RWPE1 (cell line): ENCODE measurements at regions not wholly inside any gene's neighbourhood (a gene's known extent, or its start where the extent isn't known, plus 50 kb on each side); places are given as distances from the start of the nearest gene placed in this dataset.

Experiments
- CTCF ChIA-PET: fragments of 350-600 bp; sonication (Branson Sonifier 250); formaldehyde crosslinking; extraction: SDS; loops from one replicate; lab custom pipeline; 2021; lab: Yijun Ruan, JAX
- POLR2A ChIA-PET: fragments of 400-600 bp; formaldehyde crosslinking; extraction: SDS; loops from one replicate; lab custom pipeline; 2020; ENCODE audit warnings: antibody characterized with exemption; ENCODE audit not compliant: low non-redundant PET; lab: Yijun Ruan, JAX
- DNase-seq: peaks from one replicate; pipeline ENCODE4 v3.0.0; 2012; ENCODE audit warnings: low spot score
- H3K27ac ChIP-seq: fragments of 450-650 bp; 2 replicates; pipeline ENCODE4 v1.5.1; 2017
- TF ChIP-seq, protein P1 (sequence below): fragments of 450-650 bp; conservative IDR thresholded peaks from 2 replicates; pipeline ENCODE4 v1.5.1; 2017; ENCODE audit warnings: low read depth, mild to moderate bottlenecking

DNA sequence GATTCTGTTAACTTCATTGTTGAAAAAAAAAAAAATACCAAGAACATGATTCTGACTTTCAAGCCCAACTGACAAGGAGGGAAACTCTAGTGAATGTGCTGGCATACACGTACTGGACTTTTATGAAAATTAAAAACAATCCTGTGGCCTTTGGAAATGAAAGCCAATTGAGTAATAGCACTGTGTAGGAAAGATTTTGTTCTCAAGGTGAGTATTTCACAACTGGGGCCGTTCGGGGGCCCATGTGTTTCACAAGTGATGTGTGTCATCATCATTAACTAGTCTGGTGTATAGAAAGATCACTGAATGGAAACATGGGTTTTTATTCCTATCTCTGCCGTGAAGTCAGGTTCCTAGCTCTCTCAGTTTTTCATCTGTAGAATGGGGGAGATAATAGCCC lies 605.0 kb upstream of the CLINT1 start:
- TF ChIP-seq, protein P1, sequence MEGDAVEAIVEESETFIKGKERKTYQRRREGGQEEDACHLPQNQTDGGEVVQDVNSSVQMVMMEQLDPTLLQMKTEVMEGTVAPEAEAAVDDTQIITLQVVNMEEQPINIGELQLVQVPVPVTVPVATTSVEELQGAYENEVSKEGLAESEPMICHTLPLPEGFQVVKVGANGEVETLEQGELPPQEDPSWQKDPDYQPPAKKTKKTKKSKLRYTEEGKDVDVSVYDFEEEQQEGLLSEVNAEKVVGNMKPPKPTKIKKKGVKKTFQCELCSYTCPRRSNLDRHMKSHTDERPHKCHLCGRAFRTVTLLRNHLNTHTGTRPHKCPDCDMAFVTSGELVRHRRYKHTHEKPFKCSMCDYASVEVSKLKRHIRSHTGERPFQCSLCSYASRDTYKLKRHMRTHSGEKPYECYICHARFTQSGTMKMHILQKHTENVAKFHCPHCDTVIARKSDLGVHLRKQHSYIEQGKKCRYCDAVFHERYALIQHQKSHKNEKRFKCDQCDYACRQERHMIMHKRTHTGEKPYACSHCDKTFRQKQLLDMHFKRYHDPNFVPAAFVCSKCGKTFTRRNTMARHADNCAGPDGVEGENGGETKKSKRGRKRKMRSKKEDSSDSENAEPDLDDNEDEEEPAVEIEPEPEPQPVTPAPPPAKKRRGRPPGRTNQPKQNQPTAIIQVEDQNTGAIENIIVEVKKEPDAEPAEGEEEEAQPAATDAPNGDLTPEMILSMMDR, result no peak
- POLR2A ChIA-PET, result no interaction called here
- CTCF ChIA-PET, result interaction anchor here (0.8 to 0.9 kb wide), 2 partner anchors 10 to 31 kb away, joined by 4 read pairs; no protein-coding TSS in a partner anchor
- no peak overlapping the region for H3K27ac ChIP-seq
- DNase-seq, result peak; percentile 52

DNA sequence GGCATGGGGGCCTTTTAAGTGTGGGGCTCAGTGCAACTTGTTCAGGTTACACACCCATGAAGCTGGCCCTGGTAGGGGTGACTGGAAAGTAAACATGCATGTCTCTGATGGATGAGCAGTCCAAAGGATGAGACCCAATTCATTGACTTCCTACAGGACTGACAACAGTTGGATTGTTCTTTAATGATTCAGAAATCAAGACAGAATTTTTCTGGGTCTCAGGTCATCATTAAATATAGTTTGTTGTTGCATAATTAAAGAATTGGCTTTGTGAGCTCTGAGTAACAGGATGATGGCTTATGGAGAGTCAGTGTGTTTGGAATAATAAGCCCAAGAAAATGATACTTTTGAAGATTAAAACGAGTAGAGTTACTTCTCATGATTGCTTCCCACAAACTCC lies 604.2 kb upstream of the CLINT1 start:
- H3K27ac ChIP-seq, result no peak overlapping the region
- CTCF ChIA-PET, result interaction anchor here (1.4 kb wide), 1 partner anchor 388 kb away, joined by 3 read pairs; no protein-coding TSS in a partner anchor
- POLR2A ChIA-PET, result no interaction called here
- TF ChIP-seq, protein P1, result no peak
- no peak for DNase-seq

DNA sequence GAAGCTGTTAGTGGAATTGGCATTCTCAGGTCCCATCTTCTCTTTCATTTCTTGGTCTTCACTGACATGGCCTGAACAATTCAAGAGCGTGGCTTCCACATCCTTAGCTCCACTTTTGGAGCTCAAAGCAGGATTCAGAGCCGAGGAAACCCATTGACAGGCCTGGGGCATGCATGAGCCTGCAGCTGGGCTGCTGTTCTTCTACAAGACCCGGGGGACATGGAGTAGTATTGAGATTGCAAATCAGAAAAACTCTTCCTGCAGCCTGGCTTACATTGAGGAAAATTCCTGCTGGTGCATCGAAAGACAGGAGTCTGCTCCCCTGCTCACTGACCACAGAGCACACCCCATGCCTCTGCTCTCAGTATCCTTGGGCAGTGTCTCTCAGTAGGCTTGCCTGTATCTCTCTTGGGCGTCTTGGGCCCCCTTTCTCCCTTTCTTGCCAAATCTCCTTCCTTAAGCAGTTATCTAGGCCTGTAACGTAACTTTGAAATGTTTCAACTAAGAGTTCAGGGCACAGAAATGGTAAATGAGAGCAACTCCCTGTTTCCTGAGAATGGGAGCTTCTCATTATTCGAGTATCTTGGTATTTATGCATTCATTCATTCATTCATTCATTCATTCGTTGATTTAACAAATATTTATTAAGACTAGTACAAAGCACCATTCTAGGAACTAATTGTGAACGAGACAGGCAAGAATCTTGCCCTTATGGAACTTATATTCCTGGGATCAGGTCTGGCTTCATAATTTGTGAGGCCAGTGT lies 603.6 kb upstream of the CLINT1 start:
- CTCF ChIA-PET, result interaction anchor here (0.7 to 1.4 kb wide), 2 partner anchors 56 to 387 kb away, joined by 3 read pairs; no protein-coding TSS in a partner anchor
- POLR2A ChIA-PET, result no interaction called here
- TF ChIP-seq, protein P1, result no peak
- no peak for DNase-seq
- no peak overlapping the region for H3K27ac ChIP-seq

DNA sequence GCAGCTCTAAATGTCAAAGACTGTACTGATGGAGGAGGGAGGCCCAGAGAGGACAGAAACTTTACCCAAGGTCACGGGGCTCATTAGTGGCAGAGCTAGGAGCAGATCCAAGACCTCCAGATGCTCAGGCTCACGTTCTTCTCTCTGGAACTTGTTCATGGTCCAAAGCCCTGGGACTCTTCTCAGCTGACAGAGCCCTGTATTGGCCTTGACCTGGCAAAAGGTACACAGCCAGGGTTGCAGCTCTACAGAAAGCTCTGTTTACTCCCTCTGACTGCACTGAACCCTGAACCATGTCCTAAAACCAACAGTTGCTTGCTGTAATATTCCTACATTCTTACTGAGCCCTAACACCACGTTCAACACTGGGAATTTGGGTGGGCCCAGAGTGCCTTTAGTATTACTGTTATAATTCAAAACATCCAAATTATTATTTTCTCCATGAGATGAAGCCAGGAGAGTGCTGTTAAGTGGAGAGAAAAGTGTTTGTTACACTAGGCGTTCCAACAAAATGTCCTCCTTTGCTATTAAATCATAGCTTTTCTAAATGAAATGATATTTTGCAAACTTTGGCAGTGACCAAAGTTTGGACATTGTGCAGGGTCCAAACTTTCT lies 602.4 kb upstream of the CLINT1 start:
- TF ChIP-seq, protein P1, result no peak
- H3K27ac ChIP-seq, result no peak overlapping the region
- CTCF ChIA-PET, result no interaction called here
- POLR2A ChIA-PET, result no interaction called here
- no peak for DNase-seq

DNA sequence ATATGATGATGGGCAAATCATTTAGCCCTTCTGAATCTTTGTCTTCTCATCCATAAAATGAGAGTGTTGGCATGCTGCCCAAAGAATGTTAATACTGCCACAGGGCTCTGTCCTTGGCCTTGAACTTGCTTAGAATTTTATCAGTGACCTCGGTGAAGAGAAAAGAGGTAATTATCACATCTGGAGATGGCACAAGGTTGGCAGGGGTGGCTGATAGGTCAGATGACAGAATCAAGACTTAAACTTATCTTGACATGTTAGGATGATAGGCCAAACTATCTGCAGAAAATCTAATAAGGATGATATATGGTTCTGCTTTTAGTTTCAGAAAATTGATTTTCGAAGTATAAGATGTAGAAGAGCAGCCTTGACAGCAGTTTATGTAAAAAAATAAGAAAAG lies 599.1 kb upstream of the CLINT1 start:
- H3K27ac ChIP-seq, result no peak overlapping the region
- TF ChIP-seq, protein P1, result no peak
- DNase-seq, result no peak
- ChIA-PET POLR2A (no interaction called here), CTCF (no interaction called here)

DNA sequence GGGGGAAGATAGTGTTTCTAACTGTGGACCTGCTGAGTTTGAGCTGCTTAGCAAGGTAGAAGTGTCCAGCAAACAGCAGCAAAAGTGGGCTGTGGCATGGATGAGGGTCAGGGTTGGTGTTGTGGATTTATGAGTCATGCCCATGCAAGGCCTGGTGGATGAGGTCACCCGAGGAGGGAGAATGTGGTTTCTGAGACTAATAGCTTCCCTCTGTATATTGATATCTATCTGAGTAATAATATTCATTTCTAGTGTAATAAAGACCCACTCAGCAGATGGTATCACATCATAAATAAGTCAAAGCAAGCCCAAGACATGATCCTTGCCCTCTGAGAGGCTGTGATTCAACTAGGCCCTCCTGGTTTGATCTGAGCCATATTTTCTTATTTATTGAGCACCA lies 597.8 kb upstream of the CLINT1 start:
- no peak overlapping the region for H3K27ac ChIP-seq
- ChIA-PET POLR2A (no interaction called here), CTCF (interaction anchor here (0.6 kb wide), 1 partner anchor 474 kb away, joined by 3 read pairs; no protein-coding TSS in a partner anchor)
- peak; percentile 71 for DNase-seq
- TF ChIP-seq, protein P1, result no peak
